Lung (tissue), 11 donors: ENCODE measurements at regions not wholly inside any gene's neighbourhood (a gene's known extent, or its start where the extent isn't known, plus 50 kb on each side); places are given as distances from the start of the nearest gene placed in this dataset.

ENCODE experiments used
- ATAC-seq: fragments of 200-7000 bp; cut with Tn5 transposase; one replicate; pipeline ENCODE4 v1.9.1; 2020; ENCODE audit warnings: moderate number of reproducible peaks; ENCODE audit not compliant: insufficient read depth, low FRiP score
- DNase-seq, 3 donors: peaks; one replicate each; pipeline ENCODE4 v3.0.0-alpha.2; 2013 to 2017
- H3K27ac ChIP-seq, 2 donors: one replicate each; pipeline ENCODE4 v1.5.1; 2013; ENCODE audit warnings: mild to moderate bottlenecking in 2 of 2, moderate library complexity in 2 of 2, control low read depth in 1 of 2, inconsistent platforms in 1 of 2, low read depth in 1 of 2, low read length in 1 of 2
- H3K27me3 ChIP-seq, 3 donors: one replicate each; pipeline ENCODE4 v1.5.1; 2013; ENCODE audit warnings: low read length in 2 of 3; ENCODE audit not compliant: control insufficient read depth in 3 of 3, insufficient read depth in 3 of 3
- H3K36me3 ChIP-seq, 4 donors: one replicate each; pipeline ENCODE4 v1.5.1; 2013; ENCODE audit warnings: low read length in 4 of 4, mild to moderate bottlenecking in 1 of 4, moderate library complexity in 1 of 4; ENCODE audit not compliant: control insufficient read depth in 4 of 4, insufficient read depth in 4 of 4
- H3K4me1 ChIP-seq, 5 donors: one replicate each; pipeline ENCODE4 v1.5.1; 2013; ENCODE audit warnings: low read length in 5 of 5, mild to moderate bottlenecking in 2 of 5, moderate library complexity in 1 of 5; ENCODE audit not compliant: control insufficient read depth in 5 of 5, insufficient read depth in 5 of 5
- H3K4me3 ChIP-seq: one replicate; pipeline ENCODE4 v1.5.1; 2013; ENCODE audit warnings: mild to moderate bottlenecking, control low read depth, moderate library complexity
- H3K9ac ChIP-seq, 2 donors: one replicate each; pipeline ENCODE4 v1.5.1; 2013; ENCODE audit warnings: low read length in 2 of 2, control low read depth in 1 of 2; ENCODE audit not compliant: insufficient read depth in 1 of 2
- H3K9me3 ChIP-seq, 4 donors: one replicate each; pipeline ENCODE4 v1.5.1; 2013; ENCODE audit warnings: low read length in 3 of 4, mild to moderate bottlenecking in 1 of 4, moderate library complexity in 1 of 4; ENCODE audit not compliant: control insufficient read depth in 4 of 4, insufficient read depth in 3 of 4
- CTCF ChIP-seq: IDR thresholded peaks from 2 replicates; pipeline ENCODE4 v1.5.1; 2012; ENCODE audit warnings: mild to moderate bottlenecking; ENCODE audit errors: control extremely low read depth, extremely low read depth
- WGBS, 2 donors: extraction: QIAGEN DNeasy Blood & Tissue Kit; methylation state at CpG; one replicate each; pipeline ENCODE4 v1.1.7; 2013; 5-methylcytosine and 5-hydroxymethylcytosine counted together
- donor health status: control.
- donor health status: control.
- donor health status: Bipolar disorder and iron deficiency.
- donor health status: healthy.
- donor health status: DM: yes; HTN: yes; CAD: no.

- H3K27me3 ChIP-seq = peaks cover 0 to 6% (median 0%) of the 10 kb centered on the region in 3 donors
- no peaks in the 10 kb centered on the region for H3K4me1 ChIP-seq
- no peaks in the 10 kb centered on the region for H3K9me3 ChIP-seq
- 61 to 69% methylated on average over 12 of the region's 12 CpGs for WGBS, 2 donors
- no peak for TF ChIP-seq CTCF
- no peak overlapping the region for H3K4me3 ChIP-seq
- H3K27ac ChIP-seq = no peak overlapping the region
- H3K9ac ChIP-seq = no peak overlapping the region
- ATAC-seq = no peak
- no peak for DNase-seq
- H3K36me3 ChIP-seq = no peaks in the 10 kb centered on the region
These were observed 90.3 kb upstream of the THY1 start for GRCh38 chr11:119513131-119513805.

GRCh38 chr11:119512369-119512768 is 89.4 kb upstream of the THY1 start:
- no peak for ATAC-seq
- no peak for DNase-seq
- Histone ChIP-seq H3K27me3 (peaks cover 0 to 4% (median 0%) of the 10 kb centered on the region in 3 donors), H3K4me1 (no peaks in the 10 kb centered on the region), H3K27ac (no peak overlapping the region), H3K4me3 (no peak overlapping the region), H3K9ac (no peak overlapping the region), H3K36me3 (no peaks in the 10 kb centered on the region), H3K9me3 (no peaks in the 10 kb centered on the region)
- no peak for TF ChIP-seq CTCF
- 15 to 31% methylated on average over 3 of the region's 3 CpGs for WGBS, 2 donors

GRCh38 chr11:119511614-119512306 is 88.8 kb upstream of the THY1 start:
- H3K9me3 ChIP-seq = no peaks in the 10 kb centered on the region
- H3K27me3 ChIP-seq = peaks cover 0 to 3% (median 0%) of the 10 kb centered on the region in 3 donors
- 72 to 78% methylated on average over 12 of the region's 12 CpGs for WGBS, 2 donors
- no peaks in the 10 kb centered on the region for H3K36me3 ChIP-seq
- H3K9ac ChIP-seq = no peak overlapping the region
- no peak overlapping the region for H3K27ac ChIP-seq
- no peak for DNase-seq
- TF ChIP-seq CTCF = no peak
- no peaks in the 10 kb centered on the region for H3K4me1 ChIP-seq
- ATAC-seq = no peak
- no peak overlapping the region for H3K4me3 ChIP-seq
